H9 (cell line): ENCODE measurements at regions not wholly inside any gene's neighbourhood (a gene's known extent, or its start where the extent isn't known, plus 50 kb on each side); places are given as distances from the start of the nearest gene placed in this dataset.
A peak's percentile ranks its signal among the peaks of the same experiment; 100 is the strongest.

Experiments used
- DNase-seq: peaks from one replicate; pipeline ENCODE4 v3.0.0-alpha.2; 2017
- H2AFZ ChIP-seq: one replicate; pipeline ENCODE4 v1.6.1; 2013; ENCODE audit warnings: mild to moderate bottlenecking, low read length, control low read depth, moderate library complexity
- H2AK5ac ChIP-seq: 2 replicates; pipeline ENCODE4 v1.6.1; 2013; ENCODE audit warnings: low read length, control low read depth, mixed read lengths; ENCODE audit not compliant: insufficient read length
- H2BK120ac ChIP-seq: one replicate; pipeline ENCODE4 v1.6.1; 2013; ENCODE audit warnings: low read depth, mild to moderate bottlenecking, low read length, control low read depth, inconsistent platforms; ENCODE audit not compliant: poor library complexity, severe bottlenecking
- H2BK12ac ChIP-seq: 2 replicates; pipeline ENCODE4 v1.6.1; 2013; ENCODE audit warnings: low read length, control low read depth, mixed read lengths, low read depth; ENCODE audit not compliant: insufficient read length
- H2BK15ac ChIP-seq: 2 replicates; pipeline ENCODE4 v1.6.1; 2013; ENCODE audit warnings: low read depth, low read length, control low read depth
- H2BK20ac ChIP-seq: one replicate; pipeline ENCODE4 v1.6.1; 2013; ENCODE audit warnings: low read depth, mild to moderate bottlenecking, low read length, control low read depth, inconsistent platforms; ENCODE audit not compliant: poor library complexity, severe bottlenecking
- H2BK5ac ChIP-seq: 2 replicates; pipeline ENCODE4 v1.6.1; 2013; ENCODE audit warnings: low read length, control low read depth, mixed read lengths; ENCODE audit not compliant: insufficient read length
- H3K14ac ChIP-seq: 2 replicates; pipeline ENCODE4 v1.6.1; 2013; ENCODE audit warnings: low read length, control low read depth; ENCODE audit not compliant: insufficient read depth
- H3K18ac ChIP-seq: 2 replicates; pipeline ENCODE4 v1.6.1; 2013; ENCODE audit warnings: low read depth, mild to moderate bottlenecking, mixed read lengths, low read length, control low read depth; ENCODE audit not compliant: insufficient read length
- H3K23ac ChIP-seq: 2 replicates; pipeline ENCODE4 v1.6.1; 2013; ENCODE audit warnings: low read length, control low read depth, mixed read lengths, low read depth; ENCODE audit not compliant: insufficient read length
- H3K23me2 ChIP-seq: 2 replicates; pipeline ENCODE4 v1.6.1; 2013; ENCODE audit warnings: low read depth, mild to moderate bottlenecking, mixed read lengths, low read length, control low read depth; ENCODE audit not compliant: insufficient read length, poor library complexity, severe bottlenecking
- H3K27ac ChIP-seq: 2 replicates; pipeline ENCODE4 v1.5.1; 2013; ENCODE audit warnings: low read length, control low read depth, mixed read lengths, low read depth; ENCODE audit not compliant: insufficient read length
- H3K27me3 ChIP-seq: 2 replicates; pipeline ENCODE4 v1.6.1; 2013; ENCODE audit warnings: low read length, control low read depth, inconsistent platforms; ENCODE audit not compliant: insufficient read depth
- H3K4ac ChIP-seq: 2 replicates; pipeline ENCODE4 v1.6.1; 2013; ENCODE audit warnings: low read depth, mild to moderate bottlenecking, control low read depth, inconsistent platforms, low read length, moderate library complexity
- H3K4me1 ChIP-seq: 2 replicates; pipeline ENCODE4 v1.6.1; 2013; ENCODE audit warnings: low read length, control low read depth, inconsistent platforms; ENCODE audit not compliant: insufficient read depth
- H3K4me2 ChIP-seq: 2 replicates; pipeline ENCODE4 v1.6.1; 2013; ENCODE audit warnings: low read length, control low read depth, mixed read lengths; ENCODE audit not compliant: insufficient read length, insufficient read depth
- H3K56ac ChIP-seq: 2 replicates; pipeline ENCODE4 v1.6.1; 2013; ENCODE audit warnings: low read depth, mild to moderate bottlenecking, mixed read lengths, low read length, control low read depth; ENCODE audit not compliant: insufficient read length
- H3K79me1 ChIP-seq: 2 replicates; pipeline ENCODE4 v1.6.1; 2013; ENCODE audit warnings: low read depth, mild to moderate bottlenecking, moderate library complexity, low read length, control low read depth, inconsistent platforms; ENCODE audit not compliant: insufficient read depth, poor library complexity, severe bottlenecking
- H3K79me2 ChIP-seq: 2 replicates; pipeline ENCODE4 v1.6.1; 2013; ENCODE audit warnings: low read length, control low read depth, inconsistent platforms; ENCODE audit not compliant: insufficient read depth
- H3K9ac ChIP-seq: 2 replicates; pipeline ENCODE4 v1.6.1; 2013; ENCODE audit warnings: low read length, control low read depth, mixed read lengths; ENCODE audit not compliant: insufficient read length; ENCODE audit errors: extremely low read depth
- H3K9me3 ChIP-seq: one replicate; pipeline ENCODE4 v1.6.1; 2013; ENCODE audit warnings: low read depth, low read length, inconsistent platforms; ENCODE audit not compliant: control insufficient read depth
- H3T11ph ChIP-seq: one replicate; pipeline ENCODE4 v1.6.1; 2013; ENCODE audit warnings: mild to moderate bottlenecking, low read length, control low read depth, inconsistent platforms
- H4K20me1 ChIP-seq: one replicate; pipeline ENCODE4 v1.6.1; 2013; ENCODE audit not compliant: control insufficient read depth, insufficient read length, insufficient read depth
- H4K5ac ChIP-seq: 2 replicates; pipeline ENCODE4 v1.6.1; 2013; ENCODE audit warnings: low read depth, mild to moderate bottlenecking, mixed read lengths, low read length, control low read depth; ENCODE audit not compliant: insufficient read length
- H4K8ac ChIP-seq: replicated peaks from 2 replicates; pipeline ENCODE4 v1.6.1; 2013; ENCODE audit warnings: low read length, control low read depth, mixed read lengths, low read depth; ENCODE audit not compliant: insufficient read length
- H4K91ac ChIP-seq: 2 replicates; pipeline ENCODE4 v1.6.1; 2013; ENCODE audit warnings: low read depth, mild to moderate bottlenecking, moderate library complexity, mixed read lengths, low read length, control low read depth; ENCODE audit not compliant: insufficient read length
- H3K27ac Mint-ChIP-seq, 3 experiments: 2 replicates in 2 of 3; 3 replicates in 1 of 3; pipeline ENCODE4 v1.8.0; 2020 to 2021; ENCODE audit warnings: mixed read lengths in 3 of 3, mild to moderate bottlenecking in 1 of 3, moderate library complexity in 1 of 3
- H3K27me3 Mint-ChIP-seq: 2 replicates; pipeline ENCODE4 v1.8.0; 2021; ENCODE audit warnings: low read depth, mild to moderate bottlenecking, moderate library complexity, mixed read lengths
- H3K36me3 Mint-ChIP-seq, 3 experiments: 2 replicates in 2 of 3; 3 replicates in 1 of 3; pipeline ENCODE4 v1.8.0; 2020 to 2021; ENCODE audit warnings: low read depth in 3 of 3, mixed read lengths in 3 of 3; ENCODE audit not compliant: insufficient read depth in 1 of 3
- H3K4me1 Mint-ChIP-seq, 2 experiments: 2 replicates each; pipeline ENCODE4 v1.8.0; 2020; ENCODE audit warnings: mixed read lengths in 2 of 2
- H3K4me3 Mint-ChIP-seq, 2 experiments: 2 replicates in 1 of 2; 3 replicates in 1 of 2; pipeline ENCODE4 v1.8.0; 2020 to 2021; ENCODE audit warnings: mild to moderate bottlenecking in 2 of 2, mixed read lengths in 2 of 2, moderate library complexity in 1 of 2
- H3K9me3 Mint-ChIP-seq, 2 experiments: 2 replicates in 1 of 2; 3 replicates in 1 of 2; pipeline ENCODE4 v1.8.0; 2020; ENCODE audit warnings: mild to moderate bottlenecking in 2 of 2, mixed read lengths in 2 of 2, moderate library complexity in 1 of 2
- WGBS: extraction: QIAGEN DNeasy Blood & Tissue Kit; methylation state at CpG from one replicate; pipeline ENCODE4 v1.1.7; 2013; ENCODE audit warnings: missing lambda C conversion rate, low lambda C conversion rate, mixed read lengths; ENCODE audit not compliant: insufficient read length; ENCODE audit errors: extremely low coverage; 5-methylcytosine and 5-hydroxymethylcytosine counted together
- TF ChIP-seq, protein P1 (sequence below): fragments of 200-600 bp; sonication (generic); conservative IDR thresholded peaks from 3 replicates; pipeline ENCODE4 v1.8.0; 2021; ENCODE audit warnings: antibody characterized with exemption, mild to moderate bottlenecking

DNA sequence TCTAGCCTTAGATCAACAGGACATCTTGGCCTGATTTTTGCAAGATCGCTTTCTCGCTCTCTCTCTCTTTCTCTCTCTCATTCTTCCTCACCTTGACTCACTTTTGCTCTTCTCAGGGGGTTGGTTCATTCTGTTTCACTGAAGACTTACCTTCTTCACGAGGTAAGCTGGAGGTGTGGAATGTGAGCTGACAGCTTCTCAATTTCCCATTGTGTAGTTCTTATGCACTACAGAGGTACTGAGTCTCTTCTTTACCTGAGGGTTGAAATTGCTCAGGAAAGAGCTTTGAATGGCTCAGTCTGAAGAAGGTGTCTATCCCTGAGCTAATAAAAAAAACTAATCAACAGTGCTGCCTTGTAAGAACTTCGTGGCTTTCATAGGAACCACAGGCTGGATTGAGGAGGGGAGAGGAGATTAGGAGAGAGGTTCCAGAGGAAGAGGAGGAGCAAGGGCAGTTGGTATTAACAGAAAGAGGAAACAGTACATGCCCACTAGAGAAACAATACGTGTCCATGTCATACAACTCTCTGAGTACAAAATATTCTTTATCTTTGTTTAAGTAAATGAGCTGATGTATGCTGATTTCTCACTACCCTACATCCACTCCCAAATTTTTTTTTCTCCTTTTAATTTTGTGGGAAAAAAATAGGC is 192.2 kb downstream of the TMEM167A start:
- H3K4me3 Mint-ChIP-seq = no peak overlapping the region
- Histone ChIP-seq H4K8ac (no peak overlapping the region), H3K4me1 (no peaks in the 10 kb centered on the region), H3T11ph (no peak overlapping the region), H2BK5ac (no peak overlapping the region), H3K56ac (no peak overlapping the region), H3K18ac (no peak overlapping the region), H3K79me2 (no peaks in the 10 kb centered on the region), H2BK20ac (no peak overlapping the region), H3K4me2 (no peak overlapping the region), H3K23ac (no peak overlapping the region), H2AK5ac (no peak overlapping the region), H2AFZ (no peak overlapping the region), H3K4ac (no peak overlapping the region), H3K23me2 (no peaks in the 10 kb centered on the region), H3K27ac (no peak overlapping the region), H4K20me1 (no peaks in the 10 kb centered on the region), H4K91ac (no peak overlapping the region), H3K27me3 (no peaks in the 10 kb centered on the region), H3K9me3 (no peaks in the 10 kb centered on the region), H4K5ac (no peak overlapping the region), H2BK12ac (no peak overlapping the region), H3K79me1 (no peaks in the 10 kb centered on the region), H2BK120ac (no peak overlapping the region), H3K14ac (no peak overlapping the region), H2BK15ac (no peak overlapping the region), H3K9ac (no peak overlapping the region)
- no CpG with 5 or more reads among the region's 5 CpGs for WGBS
- peaks cover 2 to 7% (median 2%) of the 10 kb centered on the region in 3 experiments; a peak in 4 of 7 replicates for H3K36me3 Mint-ChIP-seq
- TF ChIP-seq, protein P1, sequence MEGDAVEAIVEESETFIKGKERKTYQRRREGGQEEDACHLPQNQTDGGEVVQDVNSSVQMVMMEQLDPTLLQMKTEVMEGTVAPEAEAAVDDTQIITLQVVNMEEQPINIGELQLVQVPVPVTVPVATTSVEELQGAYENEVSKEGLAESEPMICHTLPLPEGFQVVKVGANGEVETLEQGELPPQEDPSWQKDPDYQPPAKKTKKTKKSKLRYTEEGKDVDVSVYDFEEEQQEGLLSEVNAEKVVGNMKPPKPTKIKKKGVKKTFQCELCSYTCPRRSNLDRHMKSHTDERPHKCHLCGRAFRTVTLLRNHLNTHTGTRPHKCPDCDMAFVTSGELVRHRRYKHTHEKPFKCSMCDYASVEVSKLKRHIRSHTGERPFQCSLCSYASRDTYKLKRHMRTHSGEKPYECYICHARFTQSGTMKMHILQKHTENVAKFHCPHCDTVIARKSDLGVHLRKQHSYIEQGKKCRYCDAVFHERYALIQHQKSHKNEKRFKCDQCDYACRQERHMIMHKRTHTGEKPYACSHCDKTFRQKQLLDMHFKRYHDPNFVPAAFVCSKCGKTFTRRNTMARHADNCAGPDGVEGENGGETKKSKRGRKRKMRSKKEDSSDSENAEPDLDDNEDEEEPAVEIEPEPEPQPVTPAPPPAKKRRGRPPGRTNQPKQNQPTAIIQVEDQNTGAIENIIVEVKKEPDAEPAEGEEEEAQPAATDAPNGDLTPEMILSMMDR = no peak
- no peaks in the 10 kb centered on the region for H3K27me3 Mint-ChIP-seq
- peaks cover 5 to 10% of the 10 kb centered on the region in 2 experiments for H3K9me3 Mint-ChIP-seq
- DNase-seq = no peak
- peaks cover 24 to 25% of the 10 kb centered on the region in 2 experiments for H3K4me1 Mint-ChIP-seq
- H3K27ac Mint-ChIP-seq = peak overlapping the region in 1 of 3 experiments; percentile 82; a peak in 2 of 7 replicates
